ENCODE measurements at regions not wholly inside any gene's neighbourhood (a gene's known extent, or its start where the extent isn't known, plus 50 kb on each side); places are given as distances from the start of the nearest gene placed in this dataset.
"Not testable (repeated sequence)": the region's sequence is repeated elsewhere in the genome, so short reads cannot be mapped to it uniquely, and the experiment has no call there.

GRCh38 chr14:53741479-53742232 lies 215.0 kb downstream of the BMP4 start:
- DNase-seq = no peak

- no peak for DNase-seq
Observed at GRCh38 chr14:53740570-53740969, 216.1 kb downstream of the BMP4 start.

DNA sequence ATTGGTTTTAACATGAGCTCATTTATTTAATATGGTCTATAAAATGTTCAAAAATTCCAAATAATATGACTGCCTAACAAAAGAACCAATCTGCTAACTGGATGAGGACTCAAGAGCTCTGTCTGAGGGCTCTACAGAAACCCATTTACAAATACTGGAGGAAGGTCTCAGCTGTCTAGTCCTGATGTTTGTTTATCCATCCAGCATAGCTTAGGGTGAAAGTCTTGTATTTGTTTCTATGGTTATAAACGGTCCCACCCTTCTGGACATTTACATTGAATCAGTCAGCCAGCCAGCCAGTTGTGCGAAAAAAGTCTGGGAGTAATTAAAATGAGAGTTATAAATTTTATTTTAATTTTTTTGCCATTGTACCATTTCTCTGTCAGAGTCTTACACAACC lies 220.7 kb downstream of the BMP4 start:
- DNase-seq = no peak

DNA sequence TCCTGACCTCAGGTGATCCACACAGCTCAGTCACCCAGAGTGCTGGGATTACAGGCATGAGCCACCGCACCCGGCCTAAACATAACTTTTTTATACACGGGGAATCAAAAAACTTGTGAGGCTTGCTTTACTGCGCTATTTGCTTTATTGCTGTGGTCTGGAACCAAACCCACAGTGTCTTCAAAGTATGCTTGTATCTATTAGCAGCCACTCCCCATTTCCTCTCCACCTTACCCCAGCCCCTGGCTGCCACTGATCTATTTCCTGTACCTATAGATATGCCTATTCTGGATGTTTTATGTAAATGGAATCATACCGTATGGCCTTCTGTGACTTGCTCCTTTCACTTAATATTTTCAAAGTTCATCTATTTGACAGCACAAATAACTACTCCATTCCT lies 233.4 kb downstream of the BMP4 start:
- no peak for DNase-seq

- DNase-seq = no peak
Observed at GRCh38 chr14:53719536-53719935, 237.1 kb downstream of the BMP4 start.

- DNase-seq = no peak
Observed at GRCh38 chr14:53716578-53716977, 240.0 kb downstream of the BMP4 start.

GRCh38 chr14:53715193-53715721 lies 241.4 kb downstream of the BMP4 start:
- no peak for DNase-seq

DNA sequence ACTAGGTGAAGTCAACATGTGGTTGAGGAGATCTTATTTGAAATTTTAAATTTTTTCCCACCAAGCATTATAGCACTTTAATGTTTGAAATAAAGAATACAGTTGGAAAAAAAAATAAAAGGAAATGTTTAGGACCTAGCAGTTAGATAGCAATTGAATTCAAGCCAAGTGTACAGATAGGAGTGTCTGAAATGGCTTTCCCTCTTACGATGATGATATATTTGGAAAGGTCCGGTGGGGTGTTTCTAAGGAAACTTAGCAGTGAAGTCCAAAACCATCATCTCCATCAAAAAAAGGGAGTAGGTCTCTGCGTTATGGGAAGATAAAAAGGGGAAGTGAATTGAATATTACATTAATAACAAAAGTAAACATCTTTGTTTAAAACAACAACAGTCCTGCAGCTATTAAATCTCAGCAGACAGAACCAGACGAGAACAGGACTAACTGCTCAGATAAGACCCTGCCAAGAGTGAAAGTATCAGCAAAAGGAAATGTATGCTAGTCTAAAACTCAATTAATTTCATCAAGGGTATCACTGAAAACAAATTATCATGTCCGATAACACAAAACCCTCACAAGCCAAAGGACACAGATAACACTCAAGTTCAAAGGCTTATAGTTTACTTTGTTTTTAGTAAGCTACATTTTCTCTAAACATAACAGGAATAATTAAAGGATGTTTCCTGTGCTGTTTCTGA lies 242.0 kb downstream of the BMP4 start:
- no peak for DNase-seq

DNA sequence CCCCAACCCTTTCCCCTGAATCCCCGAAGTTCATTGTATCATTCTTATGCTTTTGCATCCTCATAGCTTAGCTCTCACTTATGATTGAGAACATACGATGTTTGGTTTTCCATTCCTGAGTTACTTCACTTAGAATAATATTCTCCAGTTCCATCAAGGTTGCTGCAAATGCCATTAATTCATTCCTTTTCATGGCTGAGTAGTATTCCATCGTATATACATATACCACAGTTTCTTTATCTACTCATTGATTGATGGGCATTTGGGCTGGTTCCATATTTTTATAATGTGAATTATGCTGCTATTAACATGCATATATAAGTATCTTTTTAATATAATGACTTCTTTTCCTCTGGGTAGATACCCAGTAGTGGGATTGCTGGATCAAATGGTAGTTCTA lies 243.7 kb downstream of the BMP4 start:
- DNase-seq = not testable (repeated sequence)

DNA sequence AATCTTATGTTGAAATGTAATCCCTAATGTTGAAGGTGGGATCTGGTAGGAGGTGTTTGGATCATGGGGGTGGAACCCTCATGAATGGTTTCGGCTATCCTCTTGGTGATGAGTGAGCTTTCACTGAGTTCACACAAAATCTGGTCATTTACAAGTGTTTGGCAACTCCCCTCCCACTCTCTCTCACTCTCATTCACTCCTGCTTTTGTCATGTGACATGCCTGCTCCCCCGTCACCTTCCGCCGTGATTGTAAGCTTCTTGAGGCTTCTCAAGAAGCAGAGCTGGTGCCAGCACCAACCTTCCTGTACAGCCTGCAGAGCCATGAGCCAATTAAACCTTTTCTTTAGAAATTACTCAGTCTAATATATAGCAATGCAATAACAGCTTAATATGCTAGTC lies 245.4 kb downstream of the BMP4 start:
- DNase-seq = no peak

DNA sequence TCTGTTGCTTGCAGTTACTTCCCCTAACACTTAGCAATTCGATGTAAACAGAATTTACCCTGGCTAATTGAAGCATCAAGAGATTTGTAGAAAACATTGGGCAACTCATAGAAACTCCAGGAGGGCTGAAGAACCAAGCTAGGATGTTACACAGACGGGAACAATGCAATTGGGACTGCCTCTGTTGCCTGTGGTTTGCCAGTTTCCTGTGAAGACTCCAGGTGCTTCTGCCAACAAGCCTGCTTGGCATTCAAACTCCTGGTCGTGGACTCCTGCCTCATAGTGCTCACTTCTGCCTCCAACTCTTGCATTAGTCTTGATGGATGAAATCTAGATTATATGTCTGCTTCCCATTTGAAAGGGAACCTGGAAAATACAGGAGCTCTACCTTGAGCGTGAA lies 246.0 kb downstream of the BMP4 start:
- no peak for DNase-seq

DNA sequence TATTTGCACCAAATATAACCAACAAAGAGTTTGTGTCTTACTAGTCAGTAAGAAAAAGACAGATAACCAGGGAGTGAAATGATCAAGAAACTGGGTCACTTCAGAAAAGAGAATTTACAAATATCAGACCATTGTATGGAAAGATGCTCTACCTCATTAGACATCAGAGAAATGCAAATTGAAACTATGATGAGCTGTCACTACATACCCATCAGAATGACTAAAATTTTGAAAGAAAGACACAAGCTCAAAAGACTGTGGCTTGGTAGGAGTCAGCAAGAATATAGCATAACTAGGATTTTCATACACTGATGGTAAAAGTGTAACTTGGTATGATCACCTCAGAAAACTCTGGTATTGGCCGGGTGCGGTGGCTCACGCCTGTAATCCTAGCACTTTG lies 247.2 kb downstream of the BMP4 start:
- DNase-seq = no peak

- no peak for DNase-seq
Observed at GRCh38 chr14:53703457-53703856, 253.2 kb downstream of the BMP4 start.

DNA sequence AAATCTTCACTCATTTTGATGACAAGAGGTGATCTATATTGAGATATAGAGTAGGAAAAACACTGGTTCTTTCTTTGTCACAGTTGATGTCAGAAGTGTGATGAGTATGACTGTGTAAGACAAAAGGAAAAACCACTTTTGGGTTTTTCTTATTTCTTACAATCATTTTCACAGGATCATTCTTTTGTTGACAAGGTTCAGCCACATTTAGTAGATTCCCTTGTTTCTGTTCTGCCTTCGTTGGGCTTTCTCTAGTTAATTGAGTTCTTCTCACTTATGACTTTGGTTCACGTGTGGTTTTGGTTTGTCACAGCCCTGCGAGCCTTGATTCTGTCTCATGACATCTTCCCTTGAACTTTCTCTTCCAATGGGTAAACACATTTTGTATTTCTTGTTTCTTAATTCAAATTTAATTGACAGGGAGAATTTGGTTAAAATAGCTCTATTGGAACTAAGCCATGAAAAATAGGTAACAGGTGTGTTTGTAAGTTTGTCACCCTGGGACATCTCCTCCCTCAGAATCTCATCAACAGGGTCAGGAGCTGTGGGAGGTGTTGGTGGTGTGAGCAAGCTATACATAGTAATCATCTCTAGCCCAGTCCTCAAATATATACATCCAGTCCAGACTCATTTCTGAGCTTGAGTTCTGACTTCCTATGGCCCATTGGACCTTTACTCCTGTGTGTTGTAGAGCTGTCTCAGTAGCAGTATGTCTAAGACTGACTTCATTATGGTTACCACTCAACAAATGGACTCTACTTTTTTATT lies 255.3 kb downstream of the BMP4 start:
- DNase-seq = no peak

GRCh38 chr14:53696217-53696965 lies 260.2 kb downstream of the BMP4 start:
- DNase-seq = no peak

- no peak for DNase-seq
Observed at GRCh38 chr14:53695692-53696214, 260.9 kb downstream of the BMP4 start.

DNA sequence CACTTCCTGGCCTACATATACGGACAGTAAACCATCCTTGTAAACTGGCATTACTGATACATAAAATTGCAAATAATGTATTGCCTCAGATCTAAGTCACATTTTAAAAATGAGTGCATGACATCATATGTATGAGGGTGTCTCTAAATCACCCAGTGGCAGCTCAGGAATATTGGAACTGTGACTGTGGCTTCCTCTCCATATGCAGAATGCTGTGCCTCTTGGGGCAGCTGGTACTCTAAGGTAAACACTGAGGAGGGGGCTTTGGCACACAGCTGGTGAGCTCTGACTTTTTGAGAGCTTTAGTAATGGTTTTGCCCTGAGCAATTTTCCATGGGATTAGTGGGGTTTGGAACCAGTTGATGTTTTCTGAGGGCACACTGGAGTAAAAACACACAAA lies 263.7 kb downstream of the BMP4 start:
- no peak for DNase-seq

- no peak for DNase-seq
Observed at GRCh38 chr14:53692451-53692850, 264.2 kb downstream of the BMP4 start.

- DNase-seq = no peak
Observed at GRCh38 chr14:53683229-53683628, 273.4 kb downstream of the BMP4 start.

GRCh38 chr14:53672526-53672925 lies 284.1 kb downstream of the BMP4 start:
- DNase-seq = no peak

DNA sequence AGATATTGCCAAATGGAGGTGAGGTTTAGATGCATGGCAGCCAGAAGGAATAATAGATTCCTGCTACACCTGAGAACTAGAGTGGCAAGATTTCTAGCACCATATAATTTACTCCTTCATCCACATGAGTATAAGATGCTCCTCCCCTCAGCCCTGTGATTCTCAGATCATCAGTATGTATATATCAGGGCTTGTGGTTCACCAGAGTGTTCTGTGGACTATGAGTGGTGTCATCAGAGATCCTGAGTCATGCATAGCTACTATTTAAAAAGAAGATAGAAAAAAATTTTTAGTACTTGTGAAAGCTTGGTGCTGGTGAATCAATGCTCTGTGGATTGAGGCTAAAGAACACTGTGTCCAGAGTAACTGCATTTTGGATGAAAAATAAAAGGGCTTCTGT lies 285.9 kb downstream of the BMP4 start:
- DNase-seq = no peak

GRCh38 chr14:53668897-53669296 lies 287.7 kb downstream of the BMP4 start:
- no peak for DNase-seq

DNA sequence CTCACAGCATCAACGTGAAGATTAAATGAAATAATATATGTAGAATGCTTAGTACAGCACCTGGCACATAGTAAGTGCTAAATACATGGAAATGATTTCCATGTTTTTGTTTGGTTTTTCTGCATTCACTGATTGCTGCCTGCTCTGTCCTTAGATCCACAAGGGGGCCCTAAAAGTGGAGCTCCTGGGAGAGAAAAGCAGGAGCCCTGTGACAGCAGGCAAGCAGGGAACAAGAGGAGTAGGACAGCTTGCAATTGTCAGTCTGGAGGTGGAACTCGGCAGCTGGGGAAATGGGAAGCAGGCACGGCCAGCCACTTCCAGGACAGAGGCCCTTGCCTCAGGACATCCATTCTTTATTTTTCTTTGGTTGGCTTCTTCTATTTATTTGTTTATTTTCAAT lies 292.9 kb downstream of the BMP4 start:
- peak; percentile 22 for DNase-seq
